Activated CD8-positive, alpha-beta memory T cell treated with anti-CD3 and anti-CD28 coated beads, Interleukin-2, amount 10 ng/mL, durations not matched to agents 7 days and 5 days (primary cell): ENCODE measurements at regions not wholly inside any gene's neighbourhood (a gene's known extent, or its start where the extent isn't known, plus 50 kb on each side); places are given as distances from the start of the nearest gene placed in this dataset.

Experiments
- ATAC-seq: fragments of 150-1000 bp; cut with Tn5 transposase; one replicate; pipeline ENCODE4 v1.10.0; 2021; ENCODE audit warnings: moderate library complexity
- CTCF ChIA-PET: fragments of 350-600 bp; sonication (Branson Sonifier 250); formaldehyde crosslinking; loops from one replicate; lab custom pipeline; 2021; ENCODE audit warnings: antibody characterized with exemption; lab: Charles Lee
- DNase-seq: peaks from one replicate; pipeline ENCODE4 v3.0.0-alpha.2; 2020
- H3K27ac Mint-ChIP-seq: one replicate; pipeline ENCODE4 v1.8.0; 2021; ENCODE audit warnings: mild to moderate bottlenecking, mixed read lengths
- H3K27me3 Mint-ChIP-seq: one replicate; pipeline ENCODE4 v1.8.0; 2021; ENCODE audit warnings: mixed read lengths
- H3K36me3 Mint-ChIP-seq: one replicate; pipeline ENCODE4 v1.8.0; 2021; ENCODE audit warnings: mild to moderate bottlenecking, mixed read lengths
- H3K4me1 Mint-ChIP-seq: one replicate; pipeline ENCODE4 v1.8.0; 2021; ENCODE audit warnings: mixed read lengths
- H3K4me3 Mint-ChIP-seq: one replicate; pipeline ENCODE4 v1.8.0; 2021; ENCODE audit warnings: mild to moderate bottlenecking, moderate library complexity, mixed read lengths
- H3K9me3 Mint-ChIP-seq: one replicate; pipeline ENCODE4 v1.8.0; 2022; ENCODE audit warnings: low read depth, mixed read lengths

DNA sequence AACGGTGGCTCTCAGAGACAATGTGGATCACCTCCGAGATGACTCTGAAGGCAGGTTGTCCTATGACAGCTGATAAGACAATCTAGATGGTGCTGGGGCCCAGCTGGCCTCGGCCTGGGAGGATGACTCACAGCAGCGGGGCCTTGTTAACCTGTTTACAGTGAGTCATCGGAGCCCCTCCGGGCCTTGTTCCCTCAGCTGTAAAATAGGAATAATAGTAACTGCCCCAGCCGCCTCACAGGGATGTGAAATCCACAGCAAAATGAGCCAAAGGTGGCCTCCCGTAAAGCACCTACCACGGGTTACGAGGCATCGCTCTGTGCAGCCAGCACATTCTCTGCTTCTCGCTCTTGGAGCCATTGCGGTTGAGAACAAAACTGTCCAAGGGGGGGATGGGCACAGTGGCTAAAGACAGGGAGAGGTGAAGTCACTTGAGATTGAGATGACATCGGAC, 88.6 kb upstream of the RASGRF1 start:
- no peak for DNase-seq
- Mint-ChIP-seq H3K27me3 (peaks cover 17% of the 10 kb centered on the region), H3K27ac (no peak overlapping the region), H3K4me3 (no peak overlapping the region), H3K4me1 (no peaks in the 10 kb centered on the region), H3K36me3 (no peaks in the 10 kb centered on the region), H3K9me3 (no peaks in the 10 kb centered on the region)
- ATAC-seq: no peak
- CTCF ChIA-PET: no interaction called here

GRCh38 chr15:79178594-79178993, 88.0 kb upstream of the RASGRF1 start:
- ATAC-seq (no peak), DNase-seq (no peak)
- no peak overlapping the region for H3K4me3 Mint-ChIP-seq
- no peak overlapping the region for H3K27ac Mint-ChIP-seq
- H3K9me3 Mint-ChIP-seq: no peaks in the 10 kb centered on the region
- H3K4me1 Mint-ChIP-seq: no peaks in the 10 kb centered on the region
- H3K36me3 Mint-ChIP-seq: no peaks in the 10 kb centered on the region
- peaks cover 17% of the 10 kb centered on the region for H3K27me3 Mint-ChIP-seq
- CTCF ChIA-PET: no interaction called here

DNA sequence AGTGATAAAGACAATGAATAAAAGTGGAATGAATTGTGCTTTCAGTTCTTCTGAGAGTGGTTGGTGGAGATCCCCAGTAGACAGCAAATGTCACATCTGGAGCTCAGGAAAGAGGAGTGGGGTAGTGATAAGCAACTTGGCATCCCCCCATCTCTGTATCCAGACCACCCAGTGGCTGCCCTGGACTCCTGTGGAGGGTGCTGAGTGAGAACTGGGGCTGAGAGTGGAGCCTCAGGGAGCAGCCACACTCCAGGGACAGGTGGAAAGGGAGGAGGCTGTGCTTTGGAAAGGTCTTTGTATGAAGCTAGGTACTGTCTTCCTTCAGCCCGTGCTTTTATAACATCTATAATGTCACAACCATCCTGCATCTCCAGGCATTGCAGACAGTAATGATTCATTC, 85.6 kb upstream of the RASGRF1 start:
- DNase-seq (no peak), ATAC-seq (no peak)
- CTCF ChIA-PET: interaction anchor here (3.8 kb wide), 1 partner anchor 8 kb away, joined by 16 read pairs; no protein-coding TSS in a partner anchor
- no peak overlapping the region for H3K27ac Mint-ChIP-seq
- peaks cover 21% of the 10 kb centered on the region for H3K27me3 Mint-ChIP-seq
- no peaks in the 10 kb centered on the region for H3K9me3 Mint-ChIP-seq
- no peaks in the 10 kb centered on the region for H3K36me3 Mint-ChIP-seq
- no peaks in the 10 kb centered on the region for H3K4me1 Mint-ChIP-seq
- H3K4me3 Mint-ChIP-seq: no peak overlapping the region

- Mint-ChIP-seq H3K9me3 (no peaks in the 10 kb centered on the region), H3K36me3 (no peaks in the 10 kb centered on the region), H3K4me3 (no peak overlapping the region), H3K27me3 (peaks cover 24% of the 10 kb centered on the region), H3K4me1 (no peaks in the 10 kb centered on the region), H3K27ac (no peak overlapping the region)
- CTCF ChIA-PET: interaction anchor here (3.8 kb wide), 1 partner anchor 11 kb away, joined by 16 read pairs; no protein-coding TSS in a partner anchor
- ATAC-seq (no peak), DNase-seq (peak; percentile 21)
Observed at GRCh38 chr15:79172801-79173460, 82.4 kb upstream of the RASGRF1 start.

GRCh38 chr15:79172032-79172481, 81.5 kb upstream of the RASGRF1 start:
- Mint-ChIP-seq H3K36me3 (no peaks in the 10 kb centered on the region), H3K27ac (no peak overlapping the region), H3K4me3 (no peak overlapping the region), H3K27me3 (peaks cover 24% of the 10 kb centered on the region), H3K4me1 (no peaks in the 10 kb centered on the region), H3K9me3 (no peaks in the 10 kb centered on the region)
- peak; percentile 9 for DNase-seq
- CTCF ChIA-PET: no interaction called here
- ATAC-seq: no peak

- no peak for ATAC-seq
- H3K36me3 Mint-ChIP-seq: no peaks in the 10 kb centered on the region
- CTCF ChIA-PET: interaction anchor here (1.0 kb wide), 1 partner anchor 13 kb away, joined by 3 read pairs; no protein-coding TSS in a partner anchor
- H3K27me3 Mint-ChIP-seq: peaks cover 20% of the 10 kb centered on the region
- H3K4me3 Mint-ChIP-seq: no peak overlapping the region
- no peak overlapping the region for H3K27ac Mint-ChIP-seq
- no peaks in the 10 kb centered on the region for H3K4me1 Mint-ChIP-seq
- no peaks in the 10 kb centered on the region for H3K9me3 Mint-ChIP-seq
- DNase-seq: peak; percentile 14
Observed at GRCh38 chr15:79171320-79172031, 80.9 kb upstream of the RASGRF1 start.

DNA sequence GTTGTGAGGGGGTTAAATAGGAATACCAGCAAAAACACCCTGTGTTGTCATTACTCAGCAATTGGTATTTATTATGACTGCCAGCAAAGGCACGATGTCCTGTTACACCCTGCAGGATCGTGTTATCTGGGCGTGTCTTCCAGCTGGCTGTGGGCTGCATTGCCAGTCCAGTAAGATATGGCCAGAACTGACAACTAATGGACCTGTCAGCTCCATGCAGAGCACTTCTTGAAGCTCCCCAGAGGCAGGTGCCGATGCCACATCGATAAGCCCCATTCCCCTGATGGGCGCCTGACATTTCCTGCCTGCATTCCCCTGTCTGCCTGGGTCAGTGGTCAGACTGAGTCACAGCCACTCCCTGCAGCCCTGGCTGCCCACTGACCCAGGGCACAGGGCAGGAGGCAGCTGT, 79.7 kb upstream of the RASGRF1 start:
- DNase-seq (peak; percentile 15), ATAC-seq (no peak)
- no peaks in the 10 kb centered on the region for H3K4me1 Mint-ChIP-seq
- no peak overlapping the region for H3K4me3 Mint-ChIP-seq
- no peaks in the 10 kb centered on the region for H3K9me3 Mint-ChIP-seq
- CTCF ChIA-PET: interaction anchor here (1.4 kb wide), 1 partner anchor 15 kb away, joined by 4 read pairs; no protein-coding TSS in a partner anchor
- H3K36me3 Mint-ChIP-seq: no peaks in the 10 kb centered on the region
- H3K27ac Mint-ChIP-seq: no peak overlapping the region
- H3K27me3 Mint-ChIP-seq: peaks cover 19% of the 10 kb centered on the region

GRCh38 chr15:79169526-79170133, 79.0 kb upstream of the RASGRF1 start:
- ATAC-seq: no peak
- H3K27me3 Mint-ChIP-seq: peaks cover 19% of the 10 kb centered on the region
- no peaks in the 10 kb centered on the region for H3K4me1 Mint-ChIP-seq
- no peak overlapping the region for H3K4me3 Mint-ChIP-seq
- H3K36me3 Mint-ChIP-seq: no peaks in the 10 kb centered on the region
- no peak for DNase-seq
- CTCF ChIA-PET: interaction anchor here (1.4 kb wide), 1 partner anchor 15 kb away, joined by 4 read pairs; no protein-coding TSS in a partner anchor
- no peaks in the 10 kb centered on the region for H3K9me3 Mint-ChIP-seq
- H3K27ac Mint-ChIP-seq: no peak overlapping the region

GRCh38 chr15:79168922-79169456, 78.4 kb upstream of the RASGRF1 start:
- ATAC-seq: no peak
- H3K27ac Mint-ChIP-seq: no peak overlapping the region
- H3K27me3 Mint-ChIP-seq: peaks cover 22% of the 10 kb centered on the region

GRCh38 chr15:79167776-79168175, 77.2 kb upstream of the RASGRF1 start:
- Mint-ChIP-seq H3K9me3 (no peaks in the 10 kb centered on the region), H3K4me1 (no peaks in the 10 kb centered on the region), H3K36me3 (no peaks in the 10 kb centered on the region), H3K27me3 (peaks cover 17% of the 10 kb centered on the region), H3K4me3 (no peak overlapping the region), H3K27ac (no peak overlapping the region)
- DNase-seq (no peak), ATAC-seq (no peak)
- CTCF ChIA-PET: no interaction called here

More at GRCh38 chr15:79168922-79169456, 78.4 kb upstream of the RASGRF1 start:
- Mint-ChIP-seq H3K4me3 (no peak overlapping the region), H3K9me3 (no peaks in the 10 kb centered on the region), H3K4me1 (no peaks in the 10 kb centered on the region), H3K36me3 (no peaks in the 10 kb centered on the region)
- peak; percentile 29 for DNase-seq
- CTCF ChIA-PET: interaction anchor here (1.1 kb wide), 1 partner anchor 14 kb away, joined by 3 read pairs; no protein-coding TSS in a partner anchor

- H3K27me3 Mint-ChIP-seq: peaks cover 17% of the 10 kb centered on the region
- no peak overlapping the region for H3K27ac Mint-ChIP-seq
- H3K4me3 Mint-ChIP-seq: no peak overlapping the region
- CTCF ChIA-PET: no interaction called here
- no peak for ATAC-seq
- no peaks in the 10 kb centered on the region for H3K4me1 Mint-ChIP-seq
- no peaks in the 10 kb centered on the region for H3K9me3 Mint-ChIP-seq
- no peak for DNase-seq
- no peaks in the 10 kb centered on the region for H3K36me3 Mint-ChIP-seq
Observed at GRCh38 chr15:79166311-79166955, 75.9 kb upstream of the RASGRF1 start.

GRCh38 chr15:79164465-79164864, 73.9 kb upstream of the RASGRF1 start:
- H3K9me3 Mint-ChIP-seq: no peaks in the 10 kb centered on the region
- no peak overlapping the region for H3K27ac Mint-ChIP-seq
- CTCF ChIA-PET: interaction anchor here (0.7 kb wide), 1 partner anchor 959 kb away, joined by 3 read pairs; no protein-coding TSS in a partner anchor
- H3K27me3 Mint-ChIP-seq: peaks cover 7% of the 10 kb centered on the region
- ATAC-seq: no peak
- H3K36me3 Mint-ChIP-seq: no peaks in the 10 kb centered on the region
- no peak overlapping the region for H3K4me3 Mint-ChIP-seq
- no peak for DNase-seq
- H3K4me1 Mint-ChIP-seq: no peaks in the 10 kb centered on the region

GRCh38 chr15:79164043-79164442, 73.5 kb upstream of the RASGRF1 start:
- Mint-ChIP-seq H3K9me3 (no peaks in the 10 kb centered on the region), H3K36me3 (no peaks in the 10 kb centered on the region), H3K27ac (no peak overlapping the region), H3K4me1 (no peaks in the 10 kb centered on the region), H3K27me3 (peaks cover 4% of the 10 kb centered on the region), H3K4me3 (no peak overlapping the region)
- ATAC-seq (no peak), DNase-seq (no peak)
- CTCF ChIA-PET: interaction anchor here (0.7 kb wide), 1 partner anchor 959 kb away, joined by 3 read pairs; no protein-coding TSS in a partner anchor
